Activated CD8-positive, alpha-beta T cell treated with anti-CD3 and anti-CD28 coated beads for 36 hours (primary cell): ENCODE measurements at regions not wholly inside any gene's neighbourhood (a gene's known extent, or its start where the extent isn't known, plus 50 kb on each side); places are given as distances from the start of the nearest gene placed in this dataset.

Source experiments
- ATAC-seq: fragments of 200-7000 bp; cut with Tn5 transposase; one replicate; pipeline ENCODE4 v1.10.0; 2021; ENCODE audit warnings: mild to moderate bottlenecking, moderate library complexity
- CTCF ChIA-PET: fragments of 350-600 bp; sonication (Branson Sonifier 250); formaldehyde crosslinking; loops from one replicate; lab custom pipeline; 2021; ENCODE audit warnings: antibody characterized with exemption; lab: Charles Lee
- POLR2A ChIA-PET: fragments of 350-600 bp; sonication (Branson Sonifier 250); formaldehyde crosslinking; loops from one replicate; lab custom pipeline; 2021; ENCODE audit warnings: antibody characterized with exemption; lab: Charles Lee
- DNase-seq: peaks from one replicate; pipeline ENCODE4 v3.0.0-alpha.2; 2020
- H3K27ac Mint-ChIP-seq: one replicate; pipeline ENCODE4 v1.8.0; 2021; ENCODE audit warnings: mild to moderate bottlenecking, mixed read lengths
- H3K27me3 Mint-ChIP-seq: one replicate; pipeline ENCODE4 v1.8.0; 2021; ENCODE audit warnings: mixed read lengths
- H3K36me3 Mint-ChIP-seq: one replicate; pipeline ENCODE4 v1.8.0; 2021; ENCODE audit warnings: low read depth, mixed read lengths
- H3K4me1 Mint-ChIP-seq: one replicate; pipeline ENCODE4 v1.8.0; 2021; ENCODE audit warnings: low read depth, mixed read lengths
- H3K4me3 Mint-ChIP-seq: one replicate; pipeline ENCODE4 v1.8.0; 2021; ENCODE audit warnings: mild to moderate bottlenecking, moderate library complexity, mixed read lengths
- H3K9me3 Mint-ChIP-seq: one replicate; pipeline ENCODE4 v1.8.0; 2021; ENCODE audit warnings: mixed read lengths
- intact Hi-C: fragments of 100-400 bp; cut with micrococcal nuclease; formaldehyde crosslinking; loops from one replicate; pipeline ENCODE4 v1.10.0; 2022
- TF ChIP-seq, protein P1 (sequence below): fragments of 200-600 bp; IDR thresholded peaks from one replicate; pipeline ENCODE4 v1.8.0; 2022; ENCODE audit warnings: antibody characterized with exemption, mild to moderate bottlenecking

GRCh38 chr12:78406828-78407227 lies 457.7 kb upstream of the SYT1 start:
- H3K9me3 Mint-ChIP-seq: peaks cover 2% of the 10 kb centered on the region
- no peaks in the 10 kb centered on the region for H3K4me1 Mint-ChIP-seq
- intact Hi-C loops: no loop called here
- DNase-seq (no peak), ATAC-seq (no peak)
- TF ChIP-seq, protein P1, sequence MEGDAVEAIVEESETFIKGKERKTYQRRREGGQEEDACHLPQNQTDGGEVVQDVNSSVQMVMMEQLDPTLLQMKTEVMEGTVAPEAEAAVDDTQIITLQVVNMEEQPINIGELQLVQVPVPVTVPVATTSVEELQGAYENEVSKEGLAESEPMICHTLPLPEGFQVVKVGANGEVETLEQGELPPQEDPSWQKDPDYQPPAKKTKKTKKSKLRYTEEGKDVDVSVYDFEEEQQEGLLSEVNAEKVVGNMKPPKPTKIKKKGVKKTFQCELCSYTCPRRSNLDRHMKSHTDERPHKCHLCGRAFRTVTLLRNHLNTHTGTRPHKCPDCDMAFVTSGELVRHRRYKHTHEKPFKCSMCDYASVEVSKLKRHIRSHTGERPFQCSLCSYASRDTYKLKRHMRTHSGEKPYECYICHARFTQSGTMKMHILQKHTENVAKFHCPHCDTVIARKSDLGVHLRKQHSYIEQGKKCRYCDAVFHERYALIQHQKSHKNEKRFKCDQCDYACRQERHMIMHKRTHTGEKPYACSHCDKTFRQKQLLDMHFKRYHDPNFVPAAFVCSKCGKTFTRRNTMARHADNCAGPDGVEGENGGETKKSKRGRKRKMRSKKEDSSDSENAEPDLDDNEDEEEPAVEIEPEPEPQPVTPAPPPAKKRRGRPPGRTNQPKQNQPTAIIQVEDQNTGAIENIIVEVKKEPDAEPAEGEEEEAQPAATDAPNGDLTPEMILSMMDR: no peak
- no peaks in the 10 kb centered on the region for H3K27me3 Mint-ChIP-seq
- ChIA-PET CTCF (no interaction called here), POLR2A (no interaction called here)
- H3K36me3 Mint-ChIP-seq: no peaks in the 10 kb centered on the region
- H3K4me3 Mint-ChIP-seq: no peak overlapping the region
- H3K27ac Mint-ChIP-seq: no peak overlapping the region

DNA sequence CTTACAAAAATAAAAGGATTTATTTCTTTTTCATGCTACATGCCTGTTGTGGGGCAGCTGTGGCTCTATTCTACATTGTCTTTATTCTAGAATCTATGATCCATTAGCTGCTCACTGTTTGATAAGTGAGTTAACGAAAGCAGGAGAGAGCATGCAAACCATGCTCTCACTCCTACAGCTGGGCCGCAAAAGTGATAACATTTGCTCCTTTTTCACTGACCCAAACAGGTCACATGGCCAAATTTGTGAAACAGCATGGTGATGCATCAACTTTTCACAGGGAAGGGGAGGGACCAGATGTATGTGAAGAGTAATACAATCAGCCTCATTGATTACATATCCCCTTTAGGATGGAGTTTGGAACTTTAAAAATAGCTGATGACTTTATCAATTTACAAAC lies 456.9 kb upstream of the SYT1 start:
- Mint-ChIP-seq H3K4me3 (no peak overlapping the region), H3K36me3 (no peaks in the 10 kb centered on the region), H3K27ac (no peak overlapping the region), H3K9me3 (peaks cover 2% of the 10 kb centered on the region), H3K4me1 (no peaks in the 10 kb centered on the region), H3K27me3 (no peaks in the 10 kb centered on the region)
- CTCF ChIA-PET: no interaction called here
- DNase-seq (no peak), ATAC-seq (no peak)
- TF ChIP-seq, protein P1: no peak
- intact Hi-C loops: no loop called here
- POLR2A ChIA-PET: no interaction called here

DNA sequence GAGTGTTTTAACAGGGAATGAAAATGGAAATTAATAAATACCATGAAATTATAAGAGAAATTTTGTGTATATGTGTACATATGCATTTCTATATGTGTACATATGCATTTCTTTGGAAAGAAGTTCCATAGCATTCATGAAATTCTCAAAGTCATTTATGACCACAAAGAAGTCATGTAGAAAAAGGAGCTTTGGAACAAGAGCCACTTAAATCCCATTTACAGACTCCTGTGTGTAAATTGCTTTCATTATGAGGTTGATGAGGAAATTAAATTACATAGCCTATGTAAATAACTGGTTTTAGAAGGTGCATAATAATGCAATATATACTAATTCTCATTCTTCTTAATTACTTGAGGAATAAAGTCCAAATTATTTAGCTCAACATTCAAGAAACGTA lies 450.5 kb upstream of the SYT1 start:
- Mint-ChIP-seq H3K4me1 (no peaks in the 10 kb centered on the region), H3K4me3 (no peak overlapping the region), H3K27ac (no peak overlapping the region), H3K9me3 (peaks cover 2% of the 10 kb centered on the region), H3K36me3 (no peaks in the 10 kb centered on the region), H3K27me3 (no peaks in the 10 kb centered on the region)
- ATAC-seq (no peak), DNase-seq (no peak)
- TF ChIP-seq, protein P1: no peak
- CTCF ChIA-PET: no interaction called here
- intact Hi-C loops: no loop called here
- POLR2A ChIA-PET: no interaction called here

- H3K4me3 Mint-ChIP-seq: no peak overlapping the region
- no peaks in the 10 kb centered on the region for H3K9me3 Mint-ChIP-seq
- no peaks in the 10 kb centered on the region for H3K36me3 Mint-ChIP-seq
- intact Hi-C loops: no loop called here
- H3K27ac Mint-ChIP-seq: no peak overlapping the region
- no peaks in the 10 kb centered on the region for H3K27me3 Mint-ChIP-seq
- ATAC-seq (no peak), DNase-seq (no peak)
- ChIA-PET CTCF (no interaction called here), POLR2A (no interaction called here)
- TF ChIP-seq, protein P1: no peak
- H3K4me1 Mint-ChIP-seq: no peaks in the 10 kb centered on the region
Observed at GRCh38 chr12:78418919-78419318, 445.7 kb upstream of the SYT1 start.

- Mint-ChIP-seq H3K27me3 (no peaks in the 10 kb centered on the region), H3K4me1 (no peaks in the 10 kb centered on the region), H3K9me3 (no peaks in the 10 kb centered on the region), H3K4me3 (no peak overlapping the region), H3K36me3 (no peaks in the 10 kb centered on the region), H3K27ac (no peak overlapping the region)
- DNase-seq (no peak), ATAC-seq (no peak)
- ChIA-PET CTCF (no interaction called here), POLR2A (no interaction called here)
- TF ChIP-seq, protein P1: no peak
- intact Hi-C loops: no loop called here
Observed at GRCh38 chr12:78419513-78419912, 445.1 kb upstream of the SYT1 start.
